ENCODE measurements at regions not wholly inside any gene's neighbourhood (a gene's known extent, or its start where the extent isn't known, plus 50 kb on each side); places are given as distances from the start of the nearest gene placed in this dataset.
"Not testable (repeated sequence)": the region's sequence is repeated elsewhere in the genome, so short reads cannot be mapped to it uniquely, and the experiment has no call there.

DNA sequence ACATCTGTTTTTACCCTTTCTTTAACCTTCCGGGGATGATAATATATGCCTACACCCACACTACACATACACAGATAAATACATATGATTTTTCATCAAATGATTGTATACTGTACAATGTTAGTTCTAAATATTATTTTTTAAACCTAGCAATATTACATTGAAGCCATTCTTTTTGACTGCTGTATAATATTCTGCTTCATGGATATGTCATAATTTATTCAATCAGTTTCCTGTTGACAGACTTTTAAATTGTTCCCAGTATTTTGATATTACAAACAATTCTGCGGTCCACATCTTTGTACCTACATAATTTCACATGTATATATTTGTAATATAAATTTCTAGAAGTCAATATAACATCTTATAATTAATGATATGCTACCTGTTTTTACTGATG lies 59.0 kb upstream of the ITGB1 start:
- no peak overlapping the region for H3K4me3 ChIP-seq
- H3K27ac ChIP-seq = no peak overlapping the region

DNA sequence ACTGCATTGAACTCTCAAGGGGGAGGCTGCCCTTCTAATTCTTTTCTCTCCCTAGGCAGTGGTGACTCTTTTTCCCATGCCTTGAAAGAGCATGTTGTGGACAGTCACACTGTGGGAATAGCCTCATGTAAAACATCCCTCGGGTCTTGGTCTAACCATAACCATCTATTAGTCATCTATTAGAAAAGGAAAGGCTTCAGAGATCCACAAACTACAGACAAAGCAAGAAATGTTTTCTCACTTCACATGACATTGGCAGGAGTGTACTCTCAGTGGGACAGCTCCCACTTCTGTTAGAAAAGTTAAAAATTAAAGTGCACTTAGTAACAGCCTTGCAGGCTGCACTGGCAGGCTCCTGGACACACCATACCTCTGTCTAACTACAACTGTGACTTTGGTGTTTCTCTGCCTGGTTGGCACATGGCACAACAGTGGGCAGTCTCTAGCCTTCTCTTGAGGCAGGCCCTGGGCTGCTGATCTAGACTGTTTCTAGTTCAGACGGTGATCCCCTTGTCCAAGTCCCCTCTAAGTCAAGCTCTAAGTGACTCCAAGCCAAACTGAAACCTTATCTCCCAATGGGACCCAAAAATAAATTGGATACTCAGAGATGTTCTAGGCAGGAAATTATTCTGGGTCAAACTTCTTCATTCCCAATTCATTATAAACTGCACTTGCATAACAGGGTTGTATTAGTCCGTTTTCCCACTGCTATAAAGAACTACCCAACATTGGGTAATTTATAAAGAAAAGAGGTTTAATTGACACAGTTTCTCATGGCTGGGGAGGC lies 57.9 kb upstream of the ITGB1 start:
- no peak overlapping the region for H3K4me3 ChIP-seq
- H3K27ac ChIP-seq = peak overlapping the region in 7 of 21 experiments; percentile 4 to 63 (median 54)

- not testable (repeated sequence) for H3K4me3 ChIP-seq, H3K27ac ChIP-seq
Measured at GRCh38 chr10:33013331-33013730, 55.3 kb upstream of the ITGB1 start.

- Histone ChIP-seq H3K4me3 (no peak overlapping the region), H3K27ac (no peak overlapping the region)
Measured at GRCh38 chr10:33012306-33012705, 54.3 kb upstream of the ITGB1 start.

GRCh38 chr10:33010132-33011037 lies 52.4 kb upstream of the ITGB1 start:
- H3K4me3 ChIP-seq = no peak overlapping the region
- peak overlapping the region in 14 of 21 experiments; percentile 4 to 60 (median 29) for H3K27ac ChIP-seq

GRCh38 chr10:33009244-33010131 lies 51.5 kb upstream of the ITGB1 start:
- Histone ChIP-seq H3K27ac (peak overlapping the region in 12 of 21 experiments; percentile 0 to 60 (median 24)), H3K4me3 (no peak overlapping the region)

GRCh38 chr10:33008499-33009243 lies 50.6 kb upstream of the ITGB1 start:
- H3K4me3 ChIP-seq = peak overlapping the region in 1 of 7 experiments; percentile 7
- H3K27ac ChIP-seq = peak overlapping the region in 4 of 21 experiments; percentile 24 to 60 (median 52)

- peak overlapping the region in 1 of 21 experiments; percentile 58 for H3K27ac ChIP-seq
Measured at GRCh38 chr10:33007731-33008381, 49.8 kb upstream of the ITGB1 start.

More at GRCh38 chr10:33007731-33008381, 49.8 kb upstream of the ITGB1 start:
- not testable (repeated sequence) for H3K4me3 ChIP-seq

Measured in skin epidermis (tissue), 12 donors.